HCT116 (cell line): ENCODE measurements at regions not wholly inside any gene's neighbourhood (a gene's known extent, or its start where the extent isn't known, plus 50 kb on each side); places are given as distances from the start of the nearest gene placed in this dataset.
A peak's percentile ranks its signal among the peaks of the same experiment; 100 is the strongest.

Source experiments
- ATAC-seq: fragments of 200-7000 bp; cut with Tn5 transposase; 2 replicates; pipeline ENCODE4 v1.9.1; 2020; ENCODE audit warnings: mild to moderate bottlenecking, moderate library complexity
- BruUV-seq: library from RNA; stranded (reverse); fragments of 400-500 nt; replicated peaks from 2 replicates; lab custom pipeline; 2021; lab: Mats Ljungman, UMichigan
- CTCF ChIA-PET: fragments of 300-600 bp; sonication (Branson Sonifier 250); formaldehyde crosslinking; loops from one replicate; lab custom pipeline; 2021; ENCODE audit warnings: antibody characterized with exemption; lab: Charles Lee
- POLR2A ChIA-PET: fragments of 300-600, 350-600 bp; sonication (Branson Sonifier 250); formaldehyde crosslinking; loops from one replicate; lab custom pipeline; 2021; ENCODE audit warnings: antibody characterized with exemption; lab: Charles Lee
- RAD21 ChIA-PET, 2 experiments: fragments of 300-600 bp; sonication (Branson Sonifier 250); formaldehyde crosslinking; loops; one replicate each; lab custom pipeline; 2023; ENCODE audit warnings: low total read pairs in 2 of 2; ENCODE audit not compliant: uncharacterized antibody in 2 of 2, unreplicated experiment in 2 of 2, low non-redundant PET in 1 of 2; lab: Charles Lee
- DNase-seq: peaks from one replicate; pipeline ENCODE4 v3.0.0-alpha.2; 2010; ENCODE audit warnings: low read depth, low spot score
- H2AFZ ChIP-seq: fragments of 200-600 bp; shearing (Covaris generic), sonication (generic); 2 replicates; pipeline ENCODE4 v1.6.1; 2017; ENCODE audit warnings: low read depth, mixed run types, mixed read lengths, antibody characterized with exemption, low read length; ENCODE audit not compliant: poor library complexity, severe bottlenecking
- H3K27ac ChIP-seq: 2 replicates; pipeline ENCODE4 v1.5.1; 2012; ENCODE audit warnings: low read depth, low read length
- H3K27me3 ChIP-seq: fragments of 200-600 bp; sonication (generic); 2 replicates; pipeline ENCODE4 v1.6.1; 2016; ENCODE audit warnings: mixed run types, low read length, mixed read lengths; ENCODE audit not compliant: insufficient read depth
- H3K36me3 ChIP-seq, 2 experiments: fragments of 200-500 bp in 1 of 2; fragments of 200-600 bp in 1 of 2; sonication (Bioruptor generic) in 1 of 2; sonication (generic) in 1 of 2; 2 replicates each; pipeline versions ENCODE4 v1.5.1 to v1.6.1; 2014 to 2016; ENCODE audit warnings: low read length in 2 of 2, inconsistent platforms in 1 of 2, mixed read lengths in 1 of 2, mixed run types in 1 of 2; ENCODE audit not compliant: insufficient read depth in 2 of 2, control insufficient read depth in 1 of 2
- H3K4me1 ChIP-seq, 2 experiments: fragments of 200-600 bp in 1 of 2; sonication (generic) in 1 of 2; 2 replicates each; pipeline versions ENCODE4 v1.5.1 to v1.6.1; 2012 to 2017; ENCODE audit warnings: low read length in 2 of 2, inconsistent platforms in 1 of 2, mild to moderate bottlenecking in 1 of 2, mixed read lengths in 1 of 2, mixed run types in 1 of 2, moderate library complexity in 1 of 2; ENCODE audit not compliant: insufficient read depth in 2 of 2, control insufficient read depth in 1 of 2
- H3K4me2 ChIP-seq: fragments of 200-600 bp; sonication (generic); 2 replicates; pipeline ENCODE4 v1.6.1; 2017; ENCODE audit warnings: mixed run types, low read length, mixed read lengths
- H3K4me3 ChIP-seq, 2 experiments: fragments of 200-600 bp in 1 of 2; sonication (generic) in 1 of 2; replicated peaks in 1 of 2; 2 replicates each; pipeline ENCODE4 v1.5.1; 2011 to 2016; ENCODE audit warnings: low read length in 2 of 2, control low read depth in 1 of 2, low read depth in 1 of 2, mild to moderate bottlenecking in 1 of 2, mixed read lengths in 1 of 2, mixed run types in 1 of 2
- H3K79me2 ChIP-seq: fragments of 200-600 bp; sonication (generic); 2 replicates; pipeline ENCODE4 v1.6.1; 2017; ENCODE audit warnings: mild to moderate bottlenecking, mixed run types, low read length, moderate library complexity, mixed read lengths; ENCODE audit not compliant: insufficient read depth
- H3K9ac ChIP-seq: fragments of 200-600 bp; sonication (generic); 2 replicates; pipeline ENCODE4 v1.6.1; 2016; ENCODE audit warnings: low read length, mixed read lengths
- H3K9me2 ChIP-seq: fragments of 200-600 bp; sonication (generic), shearing (Covaris generic); 2 replicates; pipeline ENCODE4 v1.6.1; 2017; ENCODE audit warnings: mixed run types, mild to moderate bottlenecking, moderate library complexity; ENCODE audit not compliant: insufficient read depth
- H3K9me3 ChIP-seq, 2 experiments: fragments of 200-500 bp in 1 of 2; fragments of 200-600 bp in 1 of 2; sonication (Bioruptor generic) in 1 of 2; sonication (generic) in 1 of 2; 2 replicates each; pipeline ENCODE4 v1.6.1; 2014 to 2017; ENCODE audit warnings: low read length in 2 of 2, mixed read lengths in 2 of 2, inconsistent platforms in 1 of 2, low read depth in 1 of 2, mild to moderate bottlenecking in 1 of 2, mixed run types in 1 of 2, moderate library complexity in 1 of 2; ENCODE audit not compliant: control insufficient read depth in 1 of 2, insufficient read depth in 1 of 2
- H4K20me1 ChIP-seq: fragments of 200-600 bp; sonication (generic), shearing (Covaris generic); 2 replicates; pipeline ENCODE4 v1.6.1; 2017; ENCODE audit warnings: mixed run types, mild to moderate bottlenecking, moderate library complexity; ENCODE audit not compliant: insufficient read depth
- ATF3 ChIP-seq: IDR thresholded peaks from 2 replicates; pipeline ENCODE4 v1.6.1; 2012
- CBX3 ChIP-seq: IDR thresholded peaks from 2 replicates; pipeline ENCODE4 v1.6.1; 2012; ENCODE audit warnings: low read depth
- EGR1 ChIP-seq: IDR thresholded peaks from 2 replicates; pipeline ENCODE4 v1.6.1; 2012; ENCODE audit warnings: low read depth
- EZH2phosphoT487 ChIP-seq: fragments of 200-600 bp; IDR thresholded peaks from 2 replicates; pipeline ENCODE4 v1.6.1; 2018; ENCODE audit warnings: antibody characterized with exemption, borderline replicate concordance
- MAX ChIP-seq: IDR thresholded peaks from 2 replicates; pipeline ENCODE4 v1.6.1; 2012
- POLR2AphosphoS5 ChIP-seq: IDR thresholded peaks from 2 replicates; pipeline ENCODE4 v1.6.1; 2011; ENCODE audit warnings: mild to moderate bottlenecking, low read depth, low read length, moderate library complexity
- RAD21 ChIP-seq: IDR thresholded peaks from 2 replicates; pipeline ENCODE4 v1.6.1; 2012; ENCODE audit warnings: low read depth, mild to moderate bottlenecking
- REST ChIP-seq: IDR thresholded peaks from 2 replicates; pipeline ENCODE4 v1.6.1; 2012; ENCODE audit warnings: low read depth
- SIN3A ChIP-seq: IDR thresholded peaks from 2 replicates; pipeline ENCODE4 v1.6.1; 2012; ENCODE audit warnings: low read depth
- SP1 ChIP-seq: IDR thresholded peaks from 2 replicates; pipeline ENCODE4 v1.6.1; 2012; ENCODE audit warnings: low read depth
- SRF ChIP-seq: IDR thresholded peaks from 2 replicates; pipeline ENCODE4 v1.6.1; 2012; ENCODE audit warnings: low read depth
- YY1 ChIP-seq: IDR thresholded peaks from 2 replicates; pipeline ENCODE4 v1.6.1; 2011; ENCODE audit warnings: low read length, low read depth, moderate library complexity, mild to moderate bottlenecking; ENCODE audit not compliant: insufficient replicate concordance; ENCODE audit errors: extremely low read depth
- ZBTB33 ChIP-seq: IDR thresholded peaks from 2 replicates; pipeline ENCODE4 v1.6.1; 2011; ENCODE audit warnings: mild to moderate bottlenecking, low read length, moderate library complexity; ENCODE audit not compliant: insufficient replicate concordance; ENCODE audit errors: extremely low read depth
- ZFX ChIP-seq: fragments of 450-650 bp; IDR thresholded peaks from 2 replicates; pipeline ENCODE4 v1.6.1; 2017
- ZNF274 ChIP-seq: fragments of 200-500 bp; sonication (Bioruptor generic); IDR thresholded peaks from 2 replicates; pipeline ENCODE4 v1.6.1; 2014; ENCODE audit warnings: mild to moderate bottlenecking, low read depth, low read length, inconsistent platforms
- intact Hi-C: fragments of 100-400 bp; cut with micrococcal nuclease; formaldehyde crosslinking; loops from 2 replicates; pipeline ENCODE4 v1.10.0; 2022

- no peak overlapping the region for H2AFZ ChIP-seq
- H3K27me3 ChIP-seq = no peaks in the 10 kb centered on the region
- no peaks in the 10 kb centered on the region for H3K9me2 ChIP-seq
- TF ChIP-seq ZNF274 = no peak
- TF ChIP-seq SIN3A = no peak
- no peak for TF ChIP-seq MAX
- no peak for TF ChIP-seq ZFX
- TF ChIP-seq EZH2phosphoT487 = no peak
- no peak for TF ChIP-seq CBX3
- TF ChIP-seq YY1 = no peak
- no peak for TF ChIP-seq ATF3
- TF ChIP-seq RAD21 = no peak
- TF ChIP-seq REST = no peak
- no peak for TF ChIP-seq SP1
- TF ChIP-seq EGR1 = no peak
- TF ChIP-seq POLR2AphosphoS5 = no peak; the same call in 1 of the 2 replicates
- no peak for TF ChIP-seq ZBTB33
- TF ChIP-seq SRF = no peak
- ChIA-PET POLR2A (interaction anchor here (1.0 to 11.4 kb wide), 29 partner anchors 11 to 431 kb away, joined by 3 to 154 read pairs (median 8); partner anchors contain the start of gene MTAP), RAD21 (interaction anchor here in 1 of 2 experiments (1.0 kb wide), 1 partner anchor 104 kb away, joined by 3 read pairs; no protein-coding TSS in a partner anchor), CTCF (interaction anchor here (0.8 to 1.6 kb wide), 3 partner anchors 24 to 104 kb away, joined by 3 to 4 read pairs (median 4); no protein-coding TSS in a partner anchor)
- intact Hi-C loops = loop anchor here (2.0 kb wide), 3 partner anchors 95 to 125 kb away; no protein-coding TSS in a partner anchor
- H3K27ac ChIP-seq = peak overlapping the region; percentile 99
- H3K9ac ChIP-seq = peak overlapping the region; percentile 71
- no peaks in the 10 kb centered on the region for H4K20me1 ChIP-seq
- 0 out of 2 replicates have a peak, but pooled peaks have one; percentile 12 for ATAC-seq
- H3K9me3 ChIP-seq = no peaks in the 10 kb centered on the region
- no peaks in the 10 kb centered on the region for H3K36me3 ChIP-seq
- DNase-seq = no peak
- peak overlapping the region in 1 of 2 experiments; percentile 5; a peak in 1 of 4 replicates for H3K4me3 ChIP-seq
- H3K4me1 ChIP-seq = peaks cover 84 to 100% of the 10 kb centered on the region in 2 experiments
- peak overlapping the region; percentile 57 for H3K4me2 ChIP-seq
- peaks cover 96% of the 10 kb centered on the region for H3K79me2 ChIP-seq
- BruUV-seq = no TSS peak
Observed at GRCh38 chr9:21684231-21684630, 118.2 kb upstream of the MTAP start.
